ENCODE measurements at regions not wholly inside any gene's neighbourhood (a gene's known extent, or its start where the extent isn't known, plus 50 kb on each side); places are given as distances from the start of the nearest gene placed in this dataset.

- Histone ChIP-seq H3K36me3 (ENCODE audit: control insufficient read depth, insufficient read depth, low read length) (no peaks in the 10 kb centered on the region), H3K27me3 (ENCODE audit: control insufficient read depth, insufficient read depth, low read length) (no peaks in the 10 kb centered on the region), H3K4me1 (ENCODE audit: control insufficient read depth, insufficient read depth, low read length, poor library complexity, severe bottlenecking) (no peaks in the 10 kb centered on the region), H3K9me3 (ENCODE audit: control insufficient read depth in 2 of 2, low read length in 2 of 2) (no peaks in the 10 kb centered on the region), H3K27ac (ENCODE audit: insufficient read depth, low read length, poor library complexity, severe bottlenecking) (no peak overlapping the region), H3K4me3 (ENCODE audit: low read depth, low read length) (no peak overlapping the region)
- Mint-ChIP-seq H3K36me3 (no peaks in the 10 kb centered on the region), H3K4me1 (no peaks in the 10 kb centered on the region), H3K27ac (no peak overlapping the region), H3K27me3 (no peaks in the 10 kb centered on the region), H3K9me3 (peaks cover 0 to 14% (median 8%) of the 10 kb centered on the region in 7 donors), H3K4me3 (no peak overlapping the region)
- no peak for ATAC-seq (ENCODE audit: low read depth in 2 of 2)
- no peak for DNase-seq
Measured at GRCh38 chr5:92687821-92688722, 892.9 kb downstream of the NR2F1-AS1 start.

GRCh38 chr5:92678640-92679039, 902.4 kb downstream of the NR2F1-AS1 start:
- Mint-ChIP-seq H3K4me1 (no peaks in the 10 kb centered on the region), H3K36me3 (no peaks in the 10 kb centered on the region), H3K27ac (no peak overlapping the region), H3K27me3 (no peaks in the 10 kb centered on the region), H3K9me3 (peaks cover 0 to 8% (median 1%) of the 10 kb centered on the region in 7 donors), H3K4me3 (no peak overlapping the region)
- H3K4me3 ChIP-seq (ENCODE audit: low read depth, low read length) = no peak overlapping the region
- no peaks in the 10 kb centered on the region for H3K27me3 ChIP-seq (ENCODE audit: control insufficient read depth, insufficient read depth, low read length)
- no peak for ATAC-seq (ENCODE audit: low read depth in 2 of 2)
- H3K9me3 ChIP-seq (ENCODE audit: control insufficient read depth in 2 of 2, low read length in 2 of 2) = no peaks in the 10 kb centered on the region
- no peak overlapping the region for H3K27ac ChIP-seq (ENCODE audit: insufficient read depth, low read length, poor library complexity, severe bottlenecking)
- DNase-seq = no peak
- H3K4me1 ChIP-seq (ENCODE audit: control insufficient read depth, insufficient read depth, low read length, poor library complexity, severe bottlenecking) = no peaks in the 10 kb centered on the region
- H3K36me3 ChIP-seq (ENCODE audit: control insufficient read depth, insufficient read depth, low read length) = no peaks in the 10 kb centered on the region

GRCh38 chr5:92676215-92677165, 904.5 kb downstream of the NR2F1-AS1 start:
- Mint-ChIP-seq H3K4me3 (no peak overlapping the region), H3K36me3 (no peaks in the 10 kb centered on the region), H3K9me3 (peaks cover 0 to 3% (median 0%) of the 10 kb centered on the region in 7 donors), H3K27me3 (no peaks in the 10 kb centered on the region), H3K27ac (no peak overlapping the region), H3K4me1 (no peaks in the 10 kb centered on the region)
- Histone ChIP-seq H3K4me3 (ENCODE audit: low read depth, low read length) (no peak overlapping the region), H3K27ac (ENCODE audit: insufficient read depth, low read length, poor library complexity, severe bottlenecking) (no peak overlapping the region), H3K4me1 (ENCODE audit: control insufficient read depth, insufficient read depth, low read length, poor library complexity, severe bottlenecking) (no peaks in the 10 kb centered on the region), H3K9me3 (ENCODE audit: control insufficient read depth in 2 of 2, low read length in 2 of 2) (peaks cover 0 to 2% of the 10 kb centered on the region in 2 experiments), H3K27me3 (ENCODE audit: control insufficient read depth, insufficient read depth, low read length) (no peaks in the 10 kb centered on the region), H3K36me3 (ENCODE audit: control insufficient read depth, insufficient read depth, low read length) (no peaks in the 10 kb centered on the region)
- no peak for DNase-seq
- no peak for ATAC-seq (ENCODE audit: low read depth in 2 of 2)

GRCh38 chr5:92674321-92674720, 906.7 kb downstream of the NR2F1-AS1 start:
- no peak for ATAC-seq (ENCODE audit: low read depth in 2 of 2)
- Mint-ChIP-seq H3K27ac (no peak overlapping the region), H3K9me3 (peaks cover 0 to 3% (median 0%) of the 10 kb centered on the region in 7 donors), H3K4me3 (no peak overlapping the region), H3K4me1 (no peaks in the 10 kb centered on the region), H3K27me3 (no peaks in the 10 kb centered on the region), H3K36me3 (no peaks in the 10 kb centered on the region)
- Histone ChIP-seq H3K9me3 (ENCODE audit: control insufficient read depth in 2 of 2, low read length in 2 of 2) (peaks cover 0 to 2% of the 10 kb centered on the region in 2 experiments), H3K4me1 (ENCODE audit: control insufficient read depth, insufficient read depth, low read length, poor library complexity, severe bottlenecking) (no peaks in the 10 kb centered on the region), H3K27me3 (ENCODE audit: control insufficient read depth, insufficient read depth, low read length) (no peaks in the 10 kb centered on the region), H3K36me3 (ENCODE audit: control insufficient read depth, insufficient read depth, low read length) (no peaks in the 10 kb centered on the region), H3K4me3 (ENCODE audit: low read depth, low read length) (no peak overlapping the region), H3K27ac (ENCODE audit: insufficient read depth, low read length, poor library complexity, severe bottlenecking) (no peak overlapping the region)
- DNase-seq = no peak

- Mint-ChIP-seq H3K27me3 (no peaks in the 10 kb centered on the region), H3K9me3 (peaks cover 0 to 9% (median 5%) of the 10 kb centered on the region in 7 donors), H3K27ac (no peak overlapping the region), H3K4me1 (no peaks in the 10 kb centered on the region), H3K36me3 (no peaks in the 10 kb centered on the region), H3K4me3 (no peak overlapping the region)
- DNase-seq (no peak), ATAC-seq (ENCODE audit: low read depth in 2 of 2) (no peak)
- H3K4me3 ChIP-seq (ENCODE audit: low read depth, low read length) = no peak overlapping the region
- H3K27me3 ChIP-seq (ENCODE audit: control insufficient read depth, insufficient read depth, low read length) = no peaks in the 10 kb centered on the region
- no peaks in the 10 kb centered on the region for H3K36me3 ChIP-seq (ENCODE audit: control insufficient read depth, insufficient read depth, low read length)
- H3K27ac ChIP-seq (ENCODE audit: insufficient read depth, low read length, poor library complexity, severe bottlenecking) = no peak overlapping the region
- H3K9me3 ChIP-seq (ENCODE audit: control insufficient read depth in 2 of 2, low read length in 2 of 2) = no peaks in the 10 kb centered on the region
- no peaks in the 10 kb centered on the region for H3K4me1 ChIP-seq (ENCODE audit: control insufficient read depth, insufficient read depth, low read length, poor library complexity, severe bottlenecking)
Measured at GRCh38 chr5:92665506-92665905, 915.5 kb downstream of the NR2F1-AS1 start.

GRCh38 chr5:92662741-92663140, 918.3 kb downstream of the NR2F1-AS1 start:
- Histone ChIP-seq H3K27ac (ENCODE audit: insufficient read depth, low read length, poor library complexity, severe bottlenecking) (no peak overlapping the region), H3K4me3 (ENCODE audit: low read depth, low read length) (no peak overlapping the region), H3K9me3 (ENCODE audit: control insufficient read depth in 2 of 2, low read length in 2 of 2) (no peaks in the 10 kb centered on the region), H3K36me3 (ENCODE audit: control insufficient read depth, insufficient read depth, low read length) (no peaks in the 10 kb centered on the region), H3K27me3 (ENCODE audit: control insufficient read depth, insufficient read depth, low read length) (no peaks in the 10 kb centered on the region), H3K4me1 (ENCODE audit: control insufficient read depth, insufficient read depth, low read length, poor library complexity, severe bottlenecking) (no peaks in the 10 kb centered on the region)
- DNase-seq (no peak), ATAC-seq (ENCODE audit: low read depth in 2 of 2) (no peak)
- Mint-ChIP-seq H3K27ac (no peak overlapping the region), H3K4me1 (no peaks in the 10 kb centered on the region), H3K9me3 (peaks cover 0 to 13% (median 3%) of the 10 kb centered on the region in 7 donors), H3K36me3 (no peaks in the 10 kb centered on the region), H3K4me3 (no peak overlapping the region), H3K27me3 (no peaks in the 10 kb centered on the region)

- no peak for ATAC-seq (ENCODE audit: low read depth in 2 of 2)
- no peaks in the 10 kb centered on the region for H3K4me1 ChIP-seq (ENCODE audit: control insufficient read depth, insufficient read depth, low read length, poor library complexity, severe bottlenecking)
- Mint-ChIP-seq H3K36me3 (no peaks in the 10 kb centered on the region), H3K4me1 (no peaks in the 10 kb centered on the region), H3K27ac (no peak overlapping the region), H3K9me3 (peaks cover 0 to 13% (median 5%) of the 10 kb centered on the region in 7 donors), H3K4me3 (no peak overlapping the region), H3K27me3 (no peaks in the 10 kb centered on the region)
- H3K27me3 ChIP-seq (ENCODE audit: control insufficient read depth, insufficient read depth, low read length) = no peaks in the 10 kb centered on the region
- no peaks in the 10 kb centered on the region for H3K36me3 ChIP-seq (ENCODE audit: control insufficient read depth, insufficient read depth, low read length)
- H3K4me3 ChIP-seq (ENCODE audit: low read depth, low read length) = no peak overlapping the region
- DNase-seq = no peak
- no peak overlapping the region for H3K27ac ChIP-seq (ENCODE audit: insufficient read depth, low read length, poor library complexity, severe bottlenecking)
- H3K9me3 ChIP-seq (ENCODE audit: control insufficient read depth in 2 of 2, low read length in 2 of 2) = no peaks in the 10 kb centered on the region
Measured at GRCh38 chr5:92659246-92659645, 921.8 kb downstream of the NR2F1-AS1 start.

All from CD4-positive, CD25-positive, alpha-beta regulatory T cell (primary cell).